ENCODE measurements at regions not wholly inside any gene's neighbourhood (a gene's known extent, or its start where the extent isn't known, plus 50 kb on each side); places are given as distances from the start of the nearest gene placed in this dataset.
"Not testable (repeated sequence)": the region's sequence is repeated elsewhere in the genome, so short reads cannot be mapped to it uniquely, and the experiment has no call there.

DNA sequence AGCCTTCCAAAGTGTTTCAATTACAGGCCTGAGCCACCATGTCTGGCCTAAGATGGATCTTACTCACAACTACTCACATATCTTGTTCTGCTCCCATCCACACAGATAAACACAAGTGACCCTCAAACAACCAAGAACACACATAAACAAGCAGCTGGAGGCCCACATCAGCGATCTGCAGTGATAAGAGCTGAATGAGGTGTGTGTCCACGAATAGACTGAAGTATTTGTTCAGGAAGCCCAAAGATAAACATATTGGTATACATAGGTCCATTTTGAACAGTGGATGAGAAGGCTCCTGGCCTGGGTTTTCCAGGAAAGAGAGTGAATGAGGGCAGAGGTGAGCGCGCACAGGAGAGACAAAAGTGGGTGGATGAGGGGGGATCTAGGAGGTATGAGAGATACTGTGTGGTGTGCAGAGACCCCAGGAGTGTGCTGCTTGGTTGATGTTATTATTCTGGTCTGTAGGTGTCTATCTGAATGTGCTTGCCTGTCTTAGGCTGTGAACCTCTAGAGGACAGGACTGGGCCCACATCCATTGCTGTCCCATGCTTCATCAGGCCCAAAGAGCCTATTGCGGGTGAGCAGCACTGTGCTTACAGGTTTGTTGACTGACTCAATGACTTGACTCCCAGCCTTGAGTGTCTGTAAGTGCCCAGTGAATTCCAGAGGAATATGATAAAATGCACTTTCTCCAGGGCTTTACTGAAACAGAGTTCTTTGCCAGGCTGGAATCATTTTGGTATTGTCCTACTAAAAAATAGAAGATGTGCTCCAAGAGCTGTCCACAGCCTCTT, 79.9 kb upstream of the ATP1A1 start:
- H3K36me3 ChIP-seq (ENCODE audit: control insufficient read depth, insufficient read depth, low read length) = no peaks in the 10 kb centered on the region
- no peak for FAIRE-seq
- no peak overlapping the region for H3K4me3 ChIP-seq (ENCODE audit: low read depth, low read length)
- TF ChIP-seq, protein P1, sequence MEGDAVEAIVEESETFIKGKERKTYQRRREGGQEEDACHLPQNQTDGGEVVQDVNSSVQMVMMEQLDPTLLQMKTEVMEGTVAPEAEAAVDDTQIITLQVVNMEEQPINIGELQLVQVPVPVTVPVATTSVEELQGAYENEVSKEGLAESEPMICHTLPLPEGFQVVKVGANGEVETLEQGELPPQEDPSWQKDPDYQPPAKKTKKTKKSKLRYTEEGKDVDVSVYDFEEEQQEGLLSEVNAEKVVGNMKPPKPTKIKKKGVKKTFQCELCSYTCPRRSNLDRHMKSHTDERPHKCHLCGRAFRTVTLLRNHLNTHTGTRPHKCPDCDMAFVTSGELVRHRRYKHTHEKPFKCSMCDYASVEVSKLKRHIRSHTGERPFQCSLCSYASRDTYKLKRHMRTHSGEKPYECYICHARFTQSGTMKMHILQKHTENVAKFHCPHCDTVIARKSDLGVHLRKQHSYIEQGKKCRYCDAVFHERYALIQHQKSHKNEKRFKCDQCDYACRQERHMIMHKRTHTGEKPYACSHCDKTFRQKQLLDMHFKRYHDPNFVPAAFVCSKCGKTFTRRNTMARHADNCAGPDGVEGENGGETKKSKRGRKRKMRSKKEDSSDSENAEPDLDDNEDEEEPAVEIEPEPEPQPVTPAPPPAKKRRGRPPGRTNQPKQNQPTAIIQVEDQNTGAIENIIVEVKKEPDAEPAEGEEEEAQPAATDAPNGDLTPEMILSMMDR (IDR thresholded peaks at IDR 0.05; ENCODE audit: insufficient read depth, low read length, severe bottlenecking) = no peak
- H3K27me3 ChIP-seq (ENCODE audit: control insufficient read depth, insufficient read depth, low read length) = no peaks in the 10 kb centered on the region
- no peak for DNase-seq (ENCODE audit: low read depth)

DNA sequence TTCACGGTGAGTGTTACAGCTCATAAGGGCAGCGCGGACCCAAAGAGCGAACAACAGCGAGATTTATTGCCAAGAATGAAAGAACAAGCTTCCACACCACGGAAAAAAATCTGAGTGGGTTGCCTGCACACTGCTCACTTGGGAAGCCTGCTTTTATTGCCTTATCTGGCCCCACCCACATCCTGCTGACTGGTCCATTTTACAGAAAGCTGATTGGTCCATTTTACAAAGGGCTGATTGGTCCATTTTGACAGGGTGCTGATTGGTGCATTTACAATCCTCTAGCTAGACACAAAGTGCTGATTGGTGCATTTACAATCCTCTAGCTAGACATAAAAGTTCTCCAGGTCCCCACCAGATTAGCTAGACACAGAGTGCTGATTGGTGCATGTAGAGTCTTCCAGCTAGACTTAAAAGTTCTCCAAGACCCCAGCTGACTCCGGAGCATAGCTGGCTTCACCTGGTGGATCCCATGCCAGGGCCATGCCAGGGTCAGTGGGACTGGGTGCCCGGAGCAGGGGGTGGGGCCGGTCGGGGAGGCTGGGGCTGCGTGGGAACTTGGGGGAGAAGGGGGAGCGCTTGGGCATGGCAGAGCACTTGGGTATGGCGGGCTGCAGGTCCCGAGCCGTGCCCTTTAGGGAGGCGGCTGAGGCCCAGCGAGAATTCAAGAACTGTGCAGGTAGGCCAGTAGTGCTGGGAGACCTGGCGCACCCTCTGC, 75.4 kb upstream of the ATP1A1 start:
- DNase-seq (ENCODE audit: low read depth) (no peak), FAIRE-seq (no peak)
- TF ChIP-seq, protein P1 (IDR thresholded peaks at IDR 0.05; ENCODE audit: insufficient read depth, low read length, severe bottlenecking) = no peak
- no peak overlapping the region for H3K4me3 ChIP-seq (ENCODE audit: low read depth, low read length)
- peaks cover 1% of the 10 kb centered on the region for H3K27me3 ChIP-seq (ENCODE audit: control insufficient read depth, insufficient read depth, low read length)
- H3K36me3 ChIP-seq (ENCODE audit: control insufficient read depth, insufficient read depth, low read length) = no peaks in the 10 kb centered on the region

GRCh38 chr1:116298213-116298579, 74.8 kb upstream of the ATP1A1 start:
- not testable (repeated sequence) for H3K4me3 ChIP-seq (ENCODE audit: low read depth, low read length); H3K36me3 ChIP-seq (ENCODE audit: control insufficient read depth, insufficient read depth, low read length); H3K27me3 ChIP-seq (ENCODE audit: control insufficient read depth, insufficient read depth, low read length); FAIRE-seq; DNase-seq (ENCODE audit: low read depth)

GRCh38 chr1:116298746-116299145, 74.3 kb upstream of the ATP1A1 start:
- TF ChIP-seq, protein P1 (IDR thresholded peaks at IDR 0.05; ENCODE audit: insufficient read depth, low read length, severe bottlenecking) = no peak
- DNase-seq (ENCODE audit: low read depth) (no peak), FAIRE-seq (no peak)
- Histone ChIP-seq H3K36me3 (ENCODE audit: control insufficient read depth, insufficient read depth, low read length) (no peaks in the 10 kb centered on the region), H3K4me3 (ENCODE audit: low read depth, low read length) (no peak overlapping the region), H3K27me3 (ENCODE audit: control insufficient read depth, insufficient read depth, low read length) (peaks cover 1% of the 10 kb centered on the region)

DNA sequence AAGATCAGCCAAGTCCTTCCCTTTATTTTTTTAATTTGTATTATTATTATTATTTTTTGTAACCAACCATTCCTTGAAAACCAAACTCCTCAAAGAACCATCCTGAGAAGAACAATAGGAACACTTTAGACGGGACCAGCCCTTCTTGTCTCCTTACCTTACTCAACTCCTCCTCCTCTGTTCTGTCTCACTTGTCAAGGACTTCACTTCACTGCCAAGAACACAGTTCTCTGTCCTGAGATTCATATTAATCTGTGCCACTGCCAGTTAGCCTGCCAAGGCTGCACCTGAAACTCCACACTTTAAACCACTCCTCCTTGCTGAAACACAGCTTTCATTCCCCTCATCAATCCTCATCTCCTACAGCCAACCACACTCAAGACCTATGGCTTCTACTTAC, 73.8 kb upstream of the ATP1A1 start:
- TF ChIP-seq, protein P1 (IDR thresholded peaks at IDR 0.05; ENCODE audit: insufficient read depth, low read length, severe bottlenecking) = no peak
- Histone ChIP-seq H3K27me3 (ENCODE audit: control insufficient read depth, insufficient read depth, low read length) (peaks cover 1% of the 10 kb centered on the region), H3K4me3 (ENCODE audit: low read depth, low read length) (no peak overlapping the region), H3K36me3 (ENCODE audit: control insufficient read depth, insufficient read depth, low read length) (no peaks in the 10 kb centered on the region)
- FAIRE-seq (no peak), DNase-seq (ENCODE audit: low read depth) (no peak)

DNA sequence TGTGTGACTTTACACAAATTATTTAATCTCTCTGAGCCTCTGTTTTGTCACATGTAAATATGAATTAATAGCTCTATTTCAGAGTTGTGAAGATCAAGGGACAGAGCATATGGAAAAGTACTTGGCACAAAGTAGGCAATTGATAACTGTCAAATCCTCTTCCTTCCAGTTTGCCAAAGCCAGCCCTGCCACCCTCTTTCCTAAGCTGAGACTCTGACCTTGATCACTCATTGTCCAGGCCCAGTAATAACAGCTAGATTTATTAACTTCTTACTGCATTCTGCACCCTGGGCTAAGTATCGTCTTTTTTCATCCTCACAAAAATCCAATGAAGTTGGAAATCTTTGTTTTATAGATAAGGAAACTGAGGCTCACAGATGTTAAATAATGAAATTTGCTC, 70.8 kb upstream of the ATP1A1 start:
- no peak for DNase-seq (ENCODE audit: low read depth)
- no peak overlapping the region for H3K4me3 ChIP-seq (ENCODE audit: low read depth, low read length)
- peaks cover 1% of the 10 kb centered on the region for H3K27me3 ChIP-seq (ENCODE audit: control insufficient read depth, insufficient read depth, low read length)
- H3K36me3 ChIP-seq (ENCODE audit: control insufficient read depth, insufficient read depth, low read length) = no peaks in the 10 kb centered on the region
- FAIRE-seq = no peak
- TF ChIP-seq, protein P1 (IDR thresholded peaks at IDR 0.05; ENCODE audit: insufficient read depth, low read length, severe bottlenecking) = no peak
